ENCODE measurements at regions not wholly inside any gene's neighbourhood (a gene's known extent, or its start where the extent isn't known, plus 50 kb on each side); places are given as distances from the start of the nearest gene placed in this dataset.
A peak's percentile ranks its signal among the peaks of the same experiment; 100 is the strongest.

GRCh38 chr2:64338108-64338507 lies 115.9 kb upstream of the LGALSL start:
- no peak for TF ChIP-seq CTCF (IDR thresholded peaks at IDR 0.05; ENCODE audit: low read depth, low read length)
- no peak overlapping the region for H3K4me3 ChIP-seq (ENCODE audit: low read depth, low read length)
- in situ Hi-C loops (cut with HindIII; ENCODE audit: low sequenced_read_pairs), result no loop called here
- DNase-seq (ENCODE audit: low read depth, low spot score), result no peak

- DNase-seq (ENCODE audit: low read depth, low spot score), result peak; percentile 56
- in situ Hi-C loops (cut with HindIII; ENCODE audit: low sequenced_read_pairs), result no loop called here
- no peak for TF ChIP-seq CTCF (IDR thresholded peaks at IDR 0.05; ENCODE audit: low read depth, low read length)
- H3K4me3 ChIP-seq (ENCODE audit: low read depth, low read length), result no peak overlapping the region
Observed at GRCh38 chr2:64338910-64339500, 115.0 kb upstream of the LGALSL start.

- in situ Hi-C loops (cut with HindIII; ENCODE audit: low sequenced_read_pairs), result no loop called here
- no peak for DNase-seq (ENCODE audit: low read depth, low spot score)
- H3K4me3 ChIP-seq (ENCODE audit: low read depth, low read length), result no peak overlapping the region
- TF ChIP-seq CTCF (IDR thresholded peaks at IDR 0.05; ENCODE audit: low read depth, low read length), result no peak
Observed at GRCh38 chr2:64341461-64341860, 112.5 kb upstream of the LGALSL start.

- no peak overlapping the region for H3K4me3 ChIP-seq (ENCODE audit: low read depth, low read length)
- no peak for TF ChIP-seq CTCF (IDR thresholded peaks at IDR 0.05; ENCODE audit: low read depth, low read length)
- DNase-seq (ENCODE audit: low read depth, low spot score), result no peak
- in situ Hi-C loops (cut with HindIII; ENCODE audit: low sequenced_read_pairs), result no loop called here
Observed at GRCh38 chr2:64342195-64343099, 111.5 kb upstream of the LGALSL start.

GRCh38 chr2:64344999-64345576 lies 108.9 kb upstream of the LGALSL start:
- no peak for TF ChIP-seq CTCF (IDR thresholded peaks at IDR 0.05; ENCODE audit: low read depth, low read length)
- H3K4me3 ChIP-seq (ENCODE audit: low read depth, low read length), result no peak overlapping the region
- DNase-seq (ENCODE audit: low read depth, low spot score), result no peak
- in situ Hi-C loops (cut with HindIII; ENCODE audit: low sequenced_read_pairs), result no loop called here

- no peak for TF ChIP-seq CTCF (IDR thresholded peaks at IDR 0.05; ENCODE audit: low read depth, low read length)
- DNase-seq (ENCODE audit: low read depth, low spot score), result no peak
- no peak overlapping the region for H3K4me3 ChIP-seq (ENCODE audit: low read depth, low read length)
- in situ Hi-C loops (cut with HindIII; ENCODE audit: low sequenced_read_pairs), result no loop called here
Observed at GRCh38 chr2:64345998-64346397, 108.0 kb upstream of the LGALSL start.
